ENCODE measurements at regions not wholly inside any gene's neighbourhood (a gene's known extent, or its start where the extent isn't known, plus 50 kb on each side); places are given as distances from the start of the nearest gene placed in this dataset.

GRCh38 chr18:60196836-60197606, 175.6 kb downstream of the MC4R start:
- H3K27ac ChIP-seq = no peak overlapping the region
- 66% methylated on average over 6 of the region's 6 CpGs for WGBS
- no peaks in the 10 kb centered on the region for H3K27me3 ChIP-seq (replicated peaks; ENCODE audit: insufficient read depth)
- intact Hi-C loops (cut with DNase I) = no loop called here
- H3K4me3 ChIP-seq = no peak overlapping the region
- no peak for DNase-seq (ENCODE audit: low spot score)
- no peaks in the 10 kb centered on the region for H3K9me3 ChIP-seq
- no peaks in the 10 kb centered on the region for H3K36me3 ChIP-seq
- TF ChIP-seq POLR2A (IDR thresholded peaks at IDR 0.05) (no peak), CTCF (IDR thresholded peaks at IDR 0.05) (no peak), POLR2AphosphoS5 (IDR thresholded peaks at IDR 0.05) (no peak)
- no peaks in the 10 kb centered on the region for H3K4me1 ChIP-seq (replicated peaks)

GRCh38 chr18:60193780-60194179, 178.8 kb downstream of the MC4R start:
- TF ChIP-seq POLR2AphosphoS5 (IDR thresholded peaks at IDR 0.05) (no peak), CTCF (IDR thresholded peaks at IDR 0.05) (no peak), POLR2A (IDR thresholded peaks at IDR 0.05) (no peak)
- no peak for DNase-seq (ENCODE audit: low spot score)
- Histone ChIP-seq H3K9me3 (no peaks in the 10 kb centered on the region), H3K27ac (no peak overlapping the region), H3K4me1 (replicated peaks) (no peaks in the 10 kb centered on the region), H3K36me3 (no peaks in the 10 kb centered on the region), H3K4me3 (no peak overlapping the region), H3K27me3 (replicated peaks; ENCODE audit: insufficient read depth) (no peaks in the 10 kb centered on the region)
- 39% methylated on average over 1 of the region's 1 CpG for WGBS
- intact Hi-C loops (cut with DNase I) = no loop called here

- no peaks in the 10 kb centered on the region for H3K9me3 ChIP-seq
- 72% methylated on average over 3 of the region's 3 CpGs for WGBS
- H3K4me1 ChIP-seq (replicated peaks) = no peaks in the 10 kb centered on the region
- no peak overlapping the region for H3K4me3 ChIP-seq
- no peak for DNase-seq (ENCODE audit: low spot score)
- no peak overlapping the region for H3K27ac ChIP-seq
- no peaks in the 10 kb centered on the region for H3K36me3 ChIP-seq
- TF ChIP-seq CTCF (IDR thresholded peaks at IDR 0.05) (no peak), POLR2A (IDR thresholded peaks at IDR 0.05) (no peak), POLR2AphosphoS5 (IDR thresholded peaks at IDR 0.05) (no peak)
- H3K27me3 ChIP-seq (replicated peaks; ENCODE audit: insufficient read depth) = no peaks in the 10 kb centered on the region
- intact Hi-C loops (cut with DNase I) = no loop called here
These were observed 180.6 kb downstream of the MC4R start for GRCh38 chr18:60191926-60192325.

GRCh38 chr18:60189856-60190255, 182.7 kb downstream of the MC4R start:
- Histone ChIP-seq H3K27me3 (replicated peaks; ENCODE audit: insufficient read depth) (no peaks in the 10 kb centered on the region), H3K9me3 (no peaks in the 10 kb centered on the region), H3K4me1 (replicated peaks) (no peaks in the 10 kb centered on the region), H3K27ac (no peak overlapping the region), H3K4me3 (no peak overlapping the region), H3K36me3 (no peaks in the 10 kb centered on the region)
- DNase-seq (ENCODE audit: low spot score) = no peak
- TF ChIP-seq POLR2AphosphoS5 (IDR thresholded peaks at IDR 0.05) (no peak), CTCF (IDR thresholded peaks at IDR 0.05) (no peak), POLR2A (IDR thresholded peaks at IDR 0.05) (no peak)
- intact Hi-C loops (cut with DNase I) = no loop called here
- 46% methylated on average over 2 of the region's 2 CpGs for WGBS

GRCh38 chr18:60188958-60189357, 183.6 kb downstream of the MC4R start:
- no peak overlapping the region for H3K4me3 ChIP-seq
- no peaks in the 10 kb centered on the region for H3K4me1 ChIP-seq (replicated peaks)
- 37% methylated on average over 4 of the region's 4 CpGs for WGBS
- no peak for DNase-seq (ENCODE audit: low spot score)
- intact Hi-C loops (cut with DNase I) = no loop called here
- no peaks in the 10 kb centered on the region for H3K27me3 ChIP-seq (replicated peaks; ENCODE audit: insufficient read depth)
- TF ChIP-seq POLR2AphosphoS5 (IDR thresholded peaks at IDR 0.05) = no peak
- TF ChIP-seq POLR2A (IDR thresholded peaks at IDR 0.05) = no peak
- no peak for TF ChIP-seq CTCF (IDR thresholded peaks at IDR 0.05)
- H3K27ac ChIP-seq = no peak overlapping the region
- H3K36me3 ChIP-seq = no peaks in the 10 kb centered on the region
- no peaks in the 10 kb centered on the region for H3K9me3 ChIP-seq

Data from prostate gland (tissue), 2 donors.